ENCODE measurements at regions not wholly inside any gene's neighbourhood (a gene's known extent, or its start where the extent isn't known, plus 50 kb on each side); places are given as distances from the start of the nearest gene placed in this dataset.

DNA sequence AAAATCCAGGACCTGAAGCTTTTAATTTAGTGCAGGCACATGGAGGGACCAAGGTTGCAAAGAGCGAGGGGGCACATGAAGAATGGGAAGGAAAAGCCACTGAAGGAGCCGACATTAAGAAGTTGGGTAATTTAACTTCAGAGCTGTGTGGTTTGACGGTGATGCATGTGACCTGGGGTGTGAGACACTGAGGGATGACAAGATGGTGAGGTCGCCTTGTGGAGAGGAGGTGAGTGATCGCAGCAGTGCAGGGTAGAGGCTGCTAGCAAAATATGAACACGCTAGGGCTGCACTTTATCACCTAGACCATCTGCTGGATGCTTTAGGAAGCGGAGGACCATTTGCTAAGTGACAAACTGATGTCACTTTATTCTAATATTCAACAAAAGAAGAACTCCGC is 339.0 kb upstream of the KIF2A start:
- TF ChIP-seq, protein P1, sequence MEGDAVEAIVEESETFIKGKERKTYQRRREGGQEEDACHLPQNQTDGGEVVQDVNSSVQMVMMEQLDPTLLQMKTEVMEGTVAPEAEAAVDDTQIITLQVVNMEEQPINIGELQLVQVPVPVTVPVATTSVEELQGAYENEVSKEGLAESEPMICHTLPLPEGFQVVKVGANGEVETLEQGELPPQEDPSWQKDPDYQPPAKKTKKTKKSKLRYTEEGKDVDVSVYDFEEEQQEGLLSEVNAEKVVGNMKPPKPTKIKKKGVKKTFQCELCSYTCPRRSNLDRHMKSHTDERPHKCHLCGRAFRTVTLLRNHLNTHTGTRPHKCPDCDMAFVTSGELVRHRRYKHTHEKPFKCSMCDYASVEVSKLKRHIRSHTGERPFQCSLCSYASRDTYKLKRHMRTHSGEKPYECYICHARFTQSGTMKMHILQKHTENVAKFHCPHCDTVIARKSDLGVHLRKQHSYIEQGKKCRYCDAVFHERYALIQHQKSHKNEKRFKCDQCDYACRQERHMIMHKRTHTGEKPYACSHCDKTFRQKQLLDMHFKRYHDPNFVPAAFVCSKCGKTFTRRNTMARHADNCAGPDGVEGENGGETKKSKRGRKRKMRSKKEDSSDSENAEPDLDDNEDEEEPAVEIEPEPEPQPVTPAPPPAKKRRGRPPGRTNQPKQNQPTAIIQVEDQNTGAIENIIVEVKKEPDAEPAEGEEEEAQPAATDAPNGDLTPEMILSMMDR (IDR thresholded peaks at IDR 0.05), result no peak
- TF ChIP-seq POLR2A (IDR thresholded peaks at IDR 0.05), result no peak

Data from lower leg skin (tissue), 3 donors.